DND-41 (cell line): ENCODE measurements at regions not wholly inside any gene's neighbourhood (a gene's known extent, or its start where the extent isn't known, plus 50 kb on each side); places are given as distances from the start of the nearest gene placed in this dataset.

Source experiments
- ATAC-seq: fragments of 200-7000 bp; cut with Tn5 transposase; 3 replicates; pipeline ENCODE4 v1.9.1; 2021; ENCODE audit warnings: low read depth; ENCODE audit not compliant: insufficient read depth
- DNase-seq: peaks from one replicate; pipeline ENCODE4 v3.0.0-alpha.2; 2020
- H2AFZ ChIP-seq: 2 replicates; pipeline ENCODE4 v1.6.0; 2012; ENCODE audit warnings: low read depth, low read length
- H3K27ac ChIP-seq: 2 replicates; pipeline ENCODE4 v1.5.1; 2012; ENCODE audit warnings: low read length, inconsistent platforms
- H3K27me3 ChIP-seq: fragments of 200-600 bp; sonication (generic); 2 replicates; pipeline ENCODE4 v1.6.0; 2012; ENCODE audit warnings: low read length, mild to moderate bottlenecking, inconsistent platforms; ENCODE audit not compliant: insufficient read depth, poor library complexity
- H3K36me3 ChIP-seq: 2 replicates; pipeline ENCODE4 v1.5.1; 2012; ENCODE audit warnings: low read length, inconsistent platforms; ENCODE audit not compliant: insufficient read depth
- H3K4me1 ChIP-seq: 2 replicates; pipeline ENCODE4 v1.5.1; 2012; ENCODE audit warnings: mild to moderate bottlenecking, low read length; ENCODE audit not compliant: insufficient read depth
- H3K4me2 ChIP-seq: 2 replicates; pipeline ENCODE4 v1.6.0; 2012; ENCODE audit warnings: mild to moderate bottlenecking, moderate library complexity, low read length, inconsistent platforms; ENCODE audit not compliant: insufficient read depth
- H3K4me3 ChIP-seq, 2 experiments: fragments of 200-600 bp in 1 of 2; shearing (Covaris generic) in 1 of 2; 2 replicates each; pipeline ENCODE4 v1.5.1; 2012 to 2016; ENCODE audit warnings: inconsistent platforms in 2 of 2, low read length in 2 of 2, mild to moderate bottlenecking in 2 of 2, low read depth in 1 of 2, moderate library complexity in 1 of 2
- H3K79me2 ChIP-seq: 2 replicates; pipeline ENCODE4 v1.6.0; 2012; ENCODE audit warnings: low read length, inconsistent platforms; ENCODE audit not compliant: insufficient read depth
- H3K9ac ChIP-seq: 2 replicates; pipeline ENCODE4 v1.6.0; 2012; ENCODE audit warnings: low read depth, mild to moderate bottlenecking, inconsistent platforms, low read length, moderate library complexity
- H3K9me3 ChIP-seq: 2 replicates; pipeline ENCODE4 v1.5.1; 2012; ENCODE audit warnings: low read length, moderate library complexity, mild to moderate bottlenecking, inconsistent platforms; ENCODE audit not compliant: insufficient read depth, severe bottlenecking
- H4K20me1 ChIP-seq: 2 replicates; pipeline ENCODE4 v1.6.0; 2012; ENCODE audit warnings: low read length; ENCODE audit not compliant: insufficient read depth
- EZH2 ChIP-seq: IDR thresholded peaks from 3 replicates; pipeline ENCODE4 v1.6.1; 2012; ENCODE audit warnings: borderline replicate concordance, low read depth, mild to moderate bottlenecking, moderate library complexity, low read length, inconsistent platforms; ENCODE audit not compliant: severe bottlenecking
- TF ChIP-seq, protein P1 (sequence below): IDR thresholded peaks from 2 replicates; pipeline ENCODE4 v1.5.1; 2012; ENCODE audit warnings: borderline replicate concordance, low read length, moderate library complexity, mild to moderate bottlenecking; ENCODE audit not compliant: poor library complexity, severe bottlenecking; ENCODE audit errors: extremely low read depth

DNA sequence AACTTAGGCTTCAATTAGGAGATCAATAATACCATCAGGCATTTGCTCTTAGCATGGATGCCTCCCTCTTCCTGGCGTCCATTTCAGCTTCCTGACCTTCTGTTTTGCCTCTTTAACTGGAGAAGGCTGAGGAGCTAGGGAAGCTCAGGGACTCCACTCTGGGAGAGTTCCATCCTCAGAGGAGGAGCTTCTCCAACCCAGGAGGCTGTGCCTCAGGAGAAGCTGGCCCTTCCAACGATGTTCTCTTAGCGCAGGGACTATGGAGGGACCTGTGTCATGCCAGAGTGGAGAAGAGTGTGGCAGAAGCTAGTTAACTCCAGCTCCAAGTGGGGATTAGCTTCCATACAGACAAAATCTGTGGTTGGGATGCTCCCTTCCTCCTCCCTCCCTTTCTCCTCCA lies 58.0 kb downstream of the KCNA5 start:
- no peak overlapping the region for H3K9ac ChIP-seq
- ATAC-seq (no peak), DNase-seq (no peak)
- TF ChIP-seq EZH2, result no peak
- TF ChIP-seq, protein P1, sequence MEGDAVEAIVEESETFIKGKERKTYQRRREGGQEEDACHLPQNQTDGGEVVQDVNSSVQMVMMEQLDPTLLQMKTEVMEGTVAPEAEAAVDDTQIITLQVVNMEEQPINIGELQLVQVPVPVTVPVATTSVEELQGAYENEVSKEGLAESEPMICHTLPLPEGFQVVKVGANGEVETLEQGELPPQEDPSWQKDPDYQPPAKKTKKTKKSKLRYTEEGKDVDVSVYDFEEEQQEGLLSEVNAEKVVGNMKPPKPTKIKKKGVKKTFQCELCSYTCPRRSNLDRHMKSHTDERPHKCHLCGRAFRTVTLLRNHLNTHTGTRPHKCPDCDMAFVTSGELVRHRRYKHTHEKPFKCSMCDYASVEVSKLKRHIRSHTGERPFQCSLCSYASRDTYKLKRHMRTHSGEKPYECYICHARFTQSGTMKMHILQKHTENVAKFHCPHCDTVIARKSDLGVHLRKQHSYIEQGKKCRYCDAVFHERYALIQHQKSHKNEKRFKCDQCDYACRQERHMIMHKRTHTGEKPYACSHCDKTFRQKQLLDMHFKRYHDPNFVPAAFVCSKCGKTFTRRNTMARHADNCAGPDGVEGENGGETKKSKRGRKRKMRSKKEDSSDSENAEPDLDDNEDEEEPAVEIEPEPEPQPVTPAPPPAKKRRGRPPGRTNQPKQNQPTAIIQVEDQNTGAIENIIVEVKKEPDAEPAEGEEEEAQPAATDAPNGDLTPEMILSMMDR, result no peak
- H4K20me1 ChIP-seq, result no peaks in the 10 kb centered on the region
- no peak overlapping the region for H3K27ac ChIP-seq
- H3K79me2 ChIP-seq, result no peaks in the 10 kb centered on the region
- H3K4me3 ChIP-seq, result no peak overlapping the region
- H3K4me1 ChIP-seq, result no peaks in the 10 kb centered on the region
- H3K27me3 ChIP-seq, result peaks cover 11% of the 10 kb centered on the region
- no peak overlapping the region for H2AFZ ChIP-seq
- H3K36me3 ChIP-seq, result no peaks in the 10 kb centered on the region
- no peaks in the 10 kb centered on the region for H3K9me3 ChIP-seq
- H3K4me2 ChIP-seq, result no peak overlapping the region

DNA sequence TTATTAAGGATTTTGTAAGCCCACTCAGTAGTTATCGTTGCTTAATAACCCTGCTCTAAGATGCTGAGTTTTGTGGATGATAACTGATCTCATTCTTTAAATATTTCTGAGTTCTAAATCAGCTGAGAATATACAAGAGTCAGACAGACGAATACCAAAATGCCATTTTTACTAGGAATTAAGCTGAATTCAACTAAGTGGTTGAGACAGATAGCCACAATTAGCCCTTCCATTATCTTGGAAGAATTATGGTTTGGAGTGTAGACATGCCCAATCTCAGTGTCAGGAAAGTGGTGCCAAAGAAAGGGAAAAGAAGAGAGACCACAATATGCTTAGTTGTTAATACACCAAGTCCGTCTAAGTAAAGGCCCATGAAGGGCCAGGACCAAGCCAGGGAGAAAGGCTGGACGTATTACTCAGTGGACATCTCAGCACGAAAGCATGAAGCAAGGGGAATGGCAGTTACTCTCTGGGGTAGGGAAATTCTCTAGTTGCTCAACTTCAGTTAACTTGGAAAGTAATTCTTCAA lies 58.6 kb downstream of the KCNA5 start:
- DNase-seq (no peak), ATAC-seq (no peak)
- Histone ChIP-seq H3K79me2 (no peaks in the 10 kb centered on the region), H3K9me3 (no peaks in the 10 kb centered on the region), H3K4me2 (no peak overlapping the region), H3K9ac (no peak overlapping the region), H3K27ac (no peak overlapping the region), H3K36me3 (no peaks in the 10 kb centered on the region), H3K4me1 (no peaks in the 10 kb centered on the region), H4K20me1 (no peaks in the 10 kb centered on the region), H3K4me3 (no peak overlapping the region), H2AFZ (no peak overlapping the region), H3K27me3 (peaks cover 11% of the 10 kb centered on the region)
- TF ChIP-seq, protein P1, result no peak
- TF ChIP-seq EZH2, result no peak

DNA sequence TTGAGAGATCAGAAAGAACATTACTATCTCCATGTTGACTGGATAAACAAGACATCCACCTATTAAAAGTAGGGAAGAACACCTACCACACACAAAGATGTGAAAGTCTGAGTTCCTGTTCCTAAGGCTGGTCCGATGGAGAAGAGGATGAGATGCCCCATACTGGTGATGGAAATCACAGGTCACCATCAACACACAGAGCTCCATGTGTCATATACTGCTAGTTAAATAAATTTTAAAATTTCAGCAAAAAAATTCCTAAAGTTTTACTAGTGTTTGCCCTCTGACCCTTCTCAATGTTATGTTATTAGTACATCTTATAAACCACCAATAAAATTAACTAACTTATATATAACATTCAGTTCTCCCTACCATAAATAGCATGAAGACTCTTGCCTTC lies 59.1 kb downstream of the KCNA5 start:
- no peak overlapping the region for H2AFZ ChIP-seq
- no peaks in the 10 kb centered on the region for H3K4me1 ChIP-seq
- DNase-seq (no peak), ATAC-seq (no peak)
- H3K9me3 ChIP-seq, result no peaks in the 10 kb centered on the region
- no peak overlapping the region for H3K4me3 ChIP-seq
- TF ChIP-seq EZH2, result no peak
- TF ChIP-seq, protein P1, result no peak
- H3K27ac ChIP-seq, result no peak overlapping the region
- no peaks in the 10 kb centered on the region for H4K20me1 ChIP-seq
- H3K36me3 ChIP-seq, result no peaks in the 10 kb centered on the region
- H3K27me3 ChIP-seq, result peaks cover 11% of the 10 kb centered on the region
- no peaks in the 10 kb centered on the region for H3K79me2 ChIP-seq
- H3K9ac ChIP-seq, result no peak overlapping the region
- no peak overlapping the region for H3K4me2 ChIP-seq

DNA sequence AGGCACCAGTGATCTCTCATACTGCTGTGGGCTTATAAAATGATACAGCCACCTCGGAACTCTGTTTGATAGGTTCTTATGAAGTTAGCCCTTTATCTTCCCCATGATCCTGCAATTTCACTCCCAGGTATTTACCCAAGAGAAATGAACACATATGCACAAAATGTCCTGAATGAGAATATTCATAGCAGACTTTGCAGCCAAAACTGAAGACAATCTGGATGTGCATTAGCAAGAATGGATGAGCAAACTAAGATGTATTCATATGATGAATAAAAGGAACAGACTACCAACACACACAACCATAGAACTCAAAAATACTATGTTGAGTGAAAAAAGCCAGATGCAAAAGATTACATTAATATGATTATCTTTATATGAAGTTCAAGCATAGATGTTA lies 66.7 kb downstream of the KCNA5 start:
- TF ChIP-seq EZH2, result no peak
- TF ChIP-seq, protein P1, result no peak
- ATAC-seq, result no peak
- H3K4me2 ChIP-seq, result no peak overlapping the region

More for the DNA sequence above, 66.7 kb downstream of the KCNA5 start:
- no peaks in the 10 kb centered on the region for H3K36me3 ChIP-seq
- no peak overlapping the region for H2AFZ ChIP-seq
- no peaks in the 10 kb centered on the region for H3K9me3 ChIP-seq
- no peak overlapping the region for H3K4me3 ChIP-seq
- no peaks in the 10 kb centered on the region for H4K20me1 ChIP-seq
- H3K79me2 ChIP-seq, result no peaks in the 10 kb centered on the region
- H3K27ac ChIP-seq, result no peak overlapping the region
- DNase-seq, result no peak
- peaks cover 2% of the 10 kb centered on the region for H3K27me3 ChIP-seq
- no peak overlapping the region for H3K9ac ChIP-seq
- no peaks in the 10 kb centered on the region for H3K4me1 ChIP-seq
